Erythroblast (primary cell): ENCODE measurements at regions not wholly inside any gene's neighbourhood (a gene's known extent, or its start where the extent isn't known, plus 50 kb on each side); places are given as distances from the start of the nearest gene placed in this dataset.

Experiments used
- DNase-seq, 2 experiments: peaks; one replicate each; lab custom pipeline; 2025; lab: John Stamatoyannopoulos, UW
- GATA1 ChIP-seq: IDR thresholded peaks from 2 replicates; pipeline ENCODE4 v1.6.1; 2011; ENCODE audit warnings: low read depth, mild to moderate bottlenecking, control low read depth, low read length, moderate library complexity
- POLR2A ChIP-seq: IDR thresholded peaks from 2 replicates; pipeline ENCODE4 v1.6.1; 2011; ENCODE audit warnings: mild to moderate bottlenecking, low read length

DNA sequence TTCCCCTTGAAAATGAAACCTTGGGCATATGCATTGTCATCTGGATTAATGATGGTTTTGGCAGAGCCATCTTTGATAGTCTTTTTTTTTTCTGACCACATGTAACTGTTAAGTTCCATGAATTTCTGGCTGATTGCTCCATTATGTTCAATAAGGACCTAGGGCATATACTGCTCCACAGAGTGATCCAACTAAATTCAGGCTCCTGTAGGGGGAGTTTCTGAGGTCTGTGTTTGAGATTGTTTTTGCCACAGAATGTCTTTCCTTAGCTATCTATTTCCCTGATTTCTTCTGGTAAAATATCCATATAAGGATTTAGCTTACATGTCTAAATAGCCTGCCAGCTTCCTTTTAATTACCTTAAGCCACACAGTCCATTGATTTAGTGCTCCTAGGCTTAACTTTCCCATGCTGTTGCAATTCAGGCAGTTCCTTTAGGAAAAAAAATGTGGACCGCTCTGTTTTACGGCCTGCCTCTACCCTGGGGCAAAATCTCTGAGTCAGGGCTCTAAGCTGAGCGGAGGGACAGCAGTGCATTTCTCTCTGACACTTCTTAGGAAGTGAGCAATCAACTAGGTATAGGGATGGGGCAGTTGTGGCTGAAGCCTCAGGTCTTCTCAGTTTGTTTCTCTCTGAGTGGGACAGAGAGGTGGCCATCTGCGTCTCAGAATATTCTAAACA lies 796.2 kb downstream of the NR2F2 start:
- no peak for DNase-seq
- TF ChIP-seq POLR2A: no peak
- TF ChIP-seq GATA1: no peak

DNA sequence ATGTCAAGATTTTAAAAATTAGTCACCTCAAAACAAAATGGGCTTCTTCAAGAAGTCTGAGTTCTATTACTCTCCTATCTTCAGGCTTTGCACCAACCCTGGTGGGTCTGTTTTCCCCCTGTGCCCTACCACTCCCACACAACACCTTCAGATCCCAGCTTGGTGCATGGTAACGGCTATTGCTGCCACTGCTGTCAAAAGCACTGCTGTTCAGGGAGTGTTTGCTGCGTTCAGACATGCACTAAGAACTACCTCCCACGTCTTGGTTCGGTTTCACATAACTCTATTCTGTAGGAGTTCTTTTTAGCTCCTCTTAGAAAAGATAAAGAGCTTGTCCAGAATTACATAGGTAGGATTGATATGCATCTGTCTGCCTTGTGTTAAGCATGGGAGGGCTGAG lies 799.2 kb downstream of the NR2F2 start:
- no peak for DNase-seq

DNA sequence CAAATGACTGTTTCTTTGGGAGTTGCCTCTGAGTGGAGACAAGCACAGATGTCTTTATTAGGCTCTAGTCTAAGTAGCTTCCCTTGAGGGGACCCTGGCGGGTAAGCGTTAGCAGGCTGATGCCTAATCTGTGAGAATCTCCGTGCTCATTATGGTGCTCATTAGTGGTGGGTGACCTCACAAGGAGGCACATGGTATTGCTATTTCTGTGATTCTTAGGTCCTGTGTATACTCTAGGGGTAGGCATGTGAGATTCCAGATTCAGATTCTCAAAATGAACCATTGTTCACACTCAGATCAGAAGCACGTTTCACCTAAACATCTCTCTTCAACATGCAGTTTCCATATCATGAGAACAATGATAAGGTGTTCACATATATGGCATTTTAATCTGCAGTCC lies 809.7 kb downstream of the NR2F2 start:
- no peak for TF ChIP-seq POLR2A
- no peak for TF ChIP-seq GATA1
- no peak for DNase-seq

More for the DNA sequence above, 799.2 kb downstream of the NR2F2 start:
- TF ChIP-seq POLR2A: no peak
- no peak for TF ChIP-seq GATA1

DNA sequence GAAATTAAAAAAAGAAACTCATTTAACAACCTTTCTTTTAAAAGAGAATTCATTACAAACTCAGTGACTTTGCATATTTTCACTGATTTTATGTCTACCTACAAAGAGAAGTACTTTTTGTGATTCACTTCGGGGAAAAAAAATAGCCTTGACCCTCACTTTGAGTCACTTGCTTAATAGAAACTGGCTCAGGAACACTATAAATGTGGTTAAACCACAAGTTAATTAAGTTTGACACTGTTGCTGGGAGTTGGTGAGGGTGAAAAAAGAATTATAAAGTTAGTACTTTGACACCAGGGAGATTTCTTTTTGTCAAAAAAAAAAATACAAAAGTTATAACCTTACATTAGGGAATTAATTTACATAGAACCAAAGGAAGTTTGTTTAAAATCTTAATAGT lies 810.9 kb downstream of the NR2F2 start:
- no peak for DNase-seq
- TF ChIP-seq GATA1 (no peak), POLR2A (no peak)

DNA sequence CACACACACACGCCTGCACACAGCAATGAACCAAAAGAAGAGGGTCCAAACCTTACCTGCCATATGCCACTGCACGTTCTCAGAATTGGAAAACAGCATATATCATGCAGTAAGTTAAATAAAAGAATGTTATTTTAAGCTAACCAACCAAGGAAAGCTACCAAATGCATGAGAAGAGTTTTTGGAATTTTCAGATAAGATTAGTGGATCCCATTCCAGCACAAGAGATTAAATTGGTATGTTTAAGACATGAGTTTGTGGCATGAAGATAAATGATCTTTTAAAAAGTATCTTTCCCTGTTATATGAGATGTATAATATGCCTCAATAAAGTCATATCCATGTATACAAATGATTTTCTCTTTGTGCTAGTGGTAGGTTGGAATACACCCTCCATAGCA lies 811.4 kb downstream of the NR2F2 start:
- TF ChIP-seq GATA1 (no peak), POLR2A (no peak)
- no peak for DNase-seq

DNA sequence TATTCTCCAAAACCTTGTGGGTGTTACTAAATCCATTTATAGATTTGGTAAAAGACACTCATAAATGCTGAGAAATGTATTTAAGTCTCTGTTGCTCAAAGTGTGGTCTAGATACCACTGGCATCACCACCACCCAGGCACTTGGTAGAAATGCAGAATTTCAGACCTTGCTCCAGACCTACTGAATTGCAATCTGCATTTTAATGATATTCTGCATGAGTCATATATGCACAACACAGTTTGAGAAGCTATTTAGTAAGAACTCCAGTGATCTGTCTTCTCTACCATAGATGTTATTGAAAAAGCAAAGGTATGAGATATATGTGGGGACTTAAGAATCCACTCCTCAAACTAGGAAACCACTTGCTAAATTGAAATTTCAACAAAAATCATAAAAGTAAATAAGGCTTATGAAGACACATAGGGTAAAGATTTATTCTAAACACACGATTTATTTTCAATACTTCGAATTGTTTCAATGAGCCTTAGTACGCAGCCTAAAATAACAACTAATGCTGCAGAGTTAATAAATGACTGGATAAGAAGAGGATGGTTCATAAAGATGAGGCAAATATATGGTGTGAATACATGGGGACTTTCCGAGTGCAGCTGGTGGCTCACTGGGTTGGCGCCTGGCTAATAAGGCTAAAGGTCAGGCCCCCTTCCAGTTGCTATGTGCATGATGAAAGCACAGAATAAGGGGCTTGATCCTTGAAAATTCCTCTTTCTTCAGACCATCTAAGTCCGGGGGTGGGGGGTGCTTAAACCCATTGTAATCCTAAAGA lies 813.3 kb downstream of the NR2F2 start:
- DNase-seq: no peak
- no peak for TF ChIP-seq POLR2A
- no peak for TF ChIP-seq GATA1

DNA sequence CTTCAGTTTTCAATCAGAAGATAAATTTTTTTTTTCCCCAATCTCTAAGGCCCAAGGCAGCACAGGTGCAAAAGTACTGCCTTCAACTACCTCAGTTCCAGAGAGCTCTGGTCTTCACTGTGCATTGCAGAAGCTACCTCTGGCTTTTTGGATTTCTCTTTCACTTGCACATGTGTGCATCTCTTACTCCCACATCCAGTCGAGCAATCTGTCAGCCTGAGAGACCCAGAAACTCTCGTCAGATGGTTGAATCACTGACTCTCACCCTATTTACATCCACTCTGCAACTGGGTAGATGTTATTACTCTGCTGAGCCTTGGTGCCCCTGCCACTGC lies 813.8 kb downstream of the NR2F2 start:
- TF ChIP-seq POLR2A: no peak
- no peak for TF ChIP-seq GATA1
- no peak for DNase-seq

DNA sequence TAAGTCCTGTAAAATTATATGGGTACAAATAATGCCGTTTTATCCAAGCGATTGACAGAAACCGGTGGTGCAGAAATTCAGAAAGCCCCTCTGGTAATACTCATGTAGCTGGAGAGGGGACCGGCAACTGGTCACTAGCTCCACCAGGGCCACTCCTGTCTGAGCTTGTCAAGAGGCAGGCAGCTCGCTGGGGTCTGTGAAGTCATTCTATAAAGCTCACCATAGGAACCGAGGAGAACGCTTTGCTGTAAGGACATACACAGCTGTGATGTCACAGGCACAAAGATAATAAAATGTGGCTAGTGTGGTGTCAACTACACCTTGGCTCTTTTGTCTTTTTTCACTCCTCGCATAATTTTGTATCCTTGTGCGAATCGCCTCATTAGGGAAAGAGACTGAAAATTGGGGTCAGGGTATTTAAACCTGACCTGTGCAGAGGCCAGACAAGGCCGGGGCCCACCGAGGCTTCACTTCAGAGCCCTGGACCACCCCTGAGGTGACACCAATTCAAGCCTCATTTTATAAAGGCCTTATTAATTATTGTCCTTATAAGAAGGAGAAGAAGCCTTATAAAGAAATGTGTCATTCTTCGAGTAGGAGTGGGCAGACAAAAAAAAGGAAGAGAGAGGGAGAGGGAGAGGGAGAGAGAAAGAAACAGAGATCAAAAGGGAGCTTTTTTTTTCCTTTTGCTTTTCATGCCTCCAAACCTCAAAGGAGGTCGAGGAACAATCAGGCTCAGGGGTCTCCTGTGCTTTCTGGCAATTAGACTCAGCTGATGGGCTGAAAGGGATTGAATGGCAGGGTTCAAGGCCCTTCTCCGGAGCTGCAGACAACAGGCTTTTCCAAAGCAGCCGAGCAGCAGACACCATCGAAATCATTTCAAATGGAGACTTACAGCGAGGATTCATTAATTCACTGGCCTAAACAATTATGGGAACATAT lies 813.3 kb upstream of the ARRDC4 start:
- no peak for DNase-seq
- TF ChIP-seq POLR2A: no peak
- no peak for TF ChIP-seq GATA1

DNA sequence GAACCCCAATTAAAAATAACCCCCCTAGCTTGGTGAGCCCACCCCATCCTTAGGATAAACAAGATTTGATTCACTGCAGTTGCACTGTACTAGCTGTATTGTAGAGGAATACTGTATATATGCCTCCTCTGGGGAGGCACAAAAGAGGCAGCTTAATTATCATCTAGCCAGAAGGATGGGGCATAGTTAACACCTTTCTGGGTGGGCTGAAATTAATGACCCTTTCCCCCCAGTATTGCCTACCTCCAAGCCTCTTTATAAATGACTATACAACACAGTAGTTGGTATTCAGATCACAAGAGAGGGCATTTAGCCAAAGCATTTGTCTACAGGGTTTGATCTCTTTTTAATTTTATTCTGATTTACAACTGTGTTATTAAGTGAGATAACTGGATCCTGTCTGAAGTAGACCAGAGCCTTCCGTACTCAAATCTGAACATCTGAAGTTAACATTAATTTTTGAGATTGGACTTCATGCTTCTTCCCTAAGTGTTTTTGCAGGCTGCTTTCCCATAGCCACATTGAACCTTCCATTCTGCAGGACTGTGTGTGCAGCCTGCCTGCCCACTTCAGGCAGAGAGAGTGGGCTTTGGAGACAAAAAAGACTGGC lies 807.0 kb upstream of the ARRDC4 start:
- no peak for DNase-seq
- no peak for TF ChIP-seq GATA1
- no peak for TF ChIP-seq POLR2A

DNA sequence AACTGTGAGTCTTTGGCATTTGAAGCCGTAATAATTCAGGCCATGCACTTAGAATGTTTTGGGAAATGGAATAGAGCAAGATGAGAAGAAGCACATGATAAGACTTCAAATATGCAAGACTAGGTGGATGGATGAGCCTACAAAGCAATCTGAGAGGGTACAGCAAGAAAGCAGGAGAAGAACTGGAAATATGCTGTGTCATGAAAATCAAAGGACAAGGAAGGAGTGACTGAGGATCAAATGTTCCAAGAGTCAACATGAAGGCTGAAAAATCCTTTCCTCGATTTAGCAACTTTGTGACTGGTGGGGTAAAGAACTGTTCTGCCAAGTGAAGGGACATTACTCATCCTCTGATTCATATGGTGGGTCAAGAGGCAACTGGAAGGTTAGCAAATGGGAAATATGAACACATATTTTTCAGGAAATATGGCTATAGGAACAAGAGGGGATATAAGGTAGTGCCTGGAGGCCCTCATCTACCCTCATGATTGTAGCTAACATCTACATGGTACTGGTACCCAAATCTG lies 803.7 kb upstream of the ARRDC4 start:
- no peak for DNase-seq
- TF ChIP-seq POLR2A: no peak
- no peak for TF ChIP-seq GATA1

DNA sequence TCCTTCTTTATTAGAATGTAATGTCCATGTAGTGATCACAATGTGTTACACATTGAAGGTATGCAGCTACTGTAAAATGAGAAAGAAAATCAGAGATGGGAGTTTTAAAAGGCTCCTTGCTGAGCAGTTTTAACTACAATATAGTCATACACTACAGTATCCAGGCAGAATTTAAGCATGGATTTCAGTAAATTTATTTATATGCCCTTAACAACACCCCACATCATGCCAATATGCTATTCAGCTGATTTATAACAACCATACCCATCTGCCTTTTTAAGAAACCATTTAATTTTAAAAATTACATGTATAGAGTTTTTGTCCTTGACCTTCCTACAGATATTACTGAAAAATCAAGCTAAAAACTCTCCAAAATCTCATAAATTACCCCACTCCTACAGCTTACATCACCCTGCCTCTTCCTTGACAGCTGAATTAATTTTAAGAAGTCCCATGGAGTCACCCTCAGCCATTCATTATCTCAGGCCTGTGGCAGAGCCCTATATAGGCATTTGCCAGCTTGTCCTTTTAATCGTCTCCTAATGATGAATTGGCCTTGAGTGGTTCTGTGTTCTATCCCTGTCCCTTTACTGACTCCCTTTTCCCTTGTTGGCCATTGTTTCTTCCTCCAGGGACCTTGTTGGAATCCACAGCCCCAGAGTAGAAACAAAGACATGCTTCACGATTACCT lies 797.6 kb upstream of the ARRDC4 start:
- TF ChIP-seq POLR2A: no peak
- TF ChIP-seq GATA1: no peak

DNA sequence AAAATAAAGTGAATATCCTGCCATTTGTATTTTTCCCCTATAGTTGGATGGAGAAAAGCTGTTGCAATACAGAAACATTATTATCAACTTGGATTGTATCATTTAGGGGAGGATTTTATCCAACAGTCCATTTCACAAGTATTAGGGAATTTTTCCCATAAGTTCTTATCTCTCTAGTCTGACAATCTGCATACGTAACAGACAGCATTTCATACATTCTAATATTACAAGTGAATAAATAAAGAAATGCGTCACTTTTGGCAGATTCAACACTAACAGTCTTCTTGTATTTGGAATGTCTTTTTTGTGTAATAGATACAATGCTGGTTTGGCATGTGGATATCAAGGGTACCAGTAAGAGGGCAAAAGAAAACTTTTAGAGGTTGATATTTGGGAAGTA lies 795.3 kb upstream of the ARRDC4 start:
- TF ChIP-seq GATA1 (no peak), POLR2A (no peak)
- no peak for DNase-seq

More for the DNA sequence above, 797.6 kb upstream of the ARRDC4 start:
- no peak for DNase-seq
